Gastroesophageal sphincter (tissue), 3 donors: ENCODE measurements at regions not wholly inside any gene's neighbourhood (a gene's known extent, or its start where the extent isn't known, plus 50 kb on each side); places are given as distances from the start of the nearest gene placed in this dataset.

Experiments
- CTCF ChIP-seq, 4 experiments: fragments of 200-600 bp in 2 of 4; fragments of 450-650 bp in 2 of 4; sonication (generic) in 1 of 4; IDR thresholded peaks; one replicate each; pipeline ENCODE4 v1.5.1; 2017 to 2019; ENCODE audit warnings: antibody characterized with exemption in 4 of 4, mild to moderate bottlenecking in 2 of 4, moderate library complexity in 2 of 4
- POLR2A ChIP-seq, 2 donors: fragments of 450-650 bp; IDR thresholded peaks; one replicate each; pipeline ENCODE4 v1.6.1; 2017; ENCODE audit warnings: antibody characterized with exemption in 2 of 2, mild to moderate bottlenecking in 2 of 2, moderate library complexity in 1 of 2
- POLR2AphosphoS5 ChIP-seq: sonication (generic); formaldehyde crosslinking; IDR thresholded peaks from one replicate; pipeline ENCODE4 v1.6.1; 2017; ENCODE audit warnings: antibody characterized with exemption

GRCh38 chr5:27969157-27969556 is 930.8 kb upstream of the CDH9 start:
- TF ChIP-seq CTCF (IDR thresholded peaks at IDR 0.05) (no peak), POLR2A (IDR thresholded peaks at IDR 0.05) (no peak), POLR2AphosphoS5 (no peak)
